ENCODE measurements at regions not wholly inside any gene's neighbourhood (a gene's known extent, or its start where the extent isn't known, plus 50 kb on each side); places are given as distances from the start of the nearest gene placed in this dataset.
"Not testable (repeated sequence)": the region's sequence is repeated elsewhere in the genome, so short reads cannot be mapped to it uniquely, and the experiment has no call there.

DNA sequence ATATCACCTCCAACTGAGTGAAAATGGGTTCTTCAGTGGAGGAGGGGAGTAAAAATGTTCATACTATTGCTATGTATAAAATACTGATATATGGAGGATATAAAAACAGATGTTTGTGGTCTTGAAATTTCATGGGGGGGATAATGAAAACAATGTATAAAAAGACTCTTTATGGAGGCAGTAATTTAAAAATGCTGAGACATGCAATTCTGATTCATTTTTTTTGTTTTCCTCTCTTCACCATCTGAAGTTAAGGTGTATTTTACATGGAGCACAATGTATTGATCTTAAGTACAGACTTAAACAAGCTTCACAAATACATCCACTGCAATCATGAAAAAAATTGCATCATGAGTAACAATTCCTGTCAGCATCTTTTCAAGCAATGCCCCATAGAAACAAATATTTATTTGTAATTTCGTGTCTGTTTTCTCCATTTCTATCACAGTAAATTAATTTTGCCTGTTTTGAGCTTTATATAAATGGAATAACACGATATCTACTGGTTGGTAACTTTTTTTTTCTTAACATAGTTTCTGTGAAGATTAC is 393.2 kb upstream of the ZNF804A start:
- DNase-seq (ENCODE audit: low spot score): no peak

DNA sequence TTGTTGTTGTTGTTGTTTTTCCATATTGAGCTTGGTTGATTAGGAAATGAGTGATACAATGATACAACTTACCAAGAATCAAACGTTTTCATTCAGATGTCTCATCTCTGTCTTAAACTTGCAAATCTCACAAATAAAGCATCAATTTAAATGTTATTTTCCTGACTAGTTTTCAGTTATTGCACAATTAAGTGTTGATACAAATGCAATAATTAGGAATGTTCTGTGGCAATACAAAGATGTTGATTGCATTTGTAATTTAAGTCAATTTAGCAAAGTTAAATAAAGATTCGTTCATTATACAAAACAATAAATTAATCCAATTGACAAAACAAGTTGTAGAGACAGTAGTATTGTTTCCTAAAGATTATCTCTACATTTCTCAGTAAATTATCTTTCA is 392.3 kb upstream of the ZNF804A start:
- DNase-seq (ENCODE audit: low spot score): no peak

DNA sequence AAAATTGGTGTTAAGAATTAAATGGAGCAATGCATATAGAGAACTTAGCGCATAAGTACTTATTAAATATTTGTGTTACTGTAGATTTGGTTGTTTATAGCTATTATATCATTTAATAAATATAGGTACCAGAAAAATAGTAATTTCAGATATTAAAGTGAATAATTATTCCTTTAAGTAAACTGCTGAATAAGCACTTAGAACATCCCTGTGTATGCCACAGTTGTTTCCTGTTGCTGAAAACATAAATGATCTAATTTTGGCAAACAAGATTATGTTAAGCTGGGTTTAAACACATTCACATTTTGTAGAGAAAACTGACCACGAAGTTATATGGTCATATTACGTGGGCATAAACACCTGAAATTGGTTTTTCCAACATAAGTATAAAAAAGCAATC is 388.0 kb upstream of the ZNF804A start:
- DNase-seq (ENCODE audit: low spot score): no peak

DNA sequence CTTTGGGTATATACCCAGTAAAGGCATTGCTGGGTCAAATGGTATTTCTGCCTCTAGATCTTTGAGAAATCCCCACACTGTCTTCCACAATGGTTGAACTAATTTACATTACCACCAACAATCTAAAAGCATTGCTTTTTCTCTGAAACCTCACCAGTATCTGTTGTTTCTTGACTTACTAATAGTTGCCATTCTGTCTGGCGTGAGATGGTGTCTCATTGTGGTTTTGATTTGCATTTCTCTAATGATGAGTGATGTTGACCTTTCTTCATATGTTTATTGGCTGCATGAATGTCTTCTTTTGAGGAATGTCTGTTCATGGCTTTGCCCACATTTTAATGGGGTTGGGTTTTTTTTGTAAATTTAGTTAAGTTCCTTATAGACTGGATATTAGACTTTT is 382.6 kb upstream of the ZNF804A start:
- no peak for DNase-seq (ENCODE audit: low spot score)

DNA sequence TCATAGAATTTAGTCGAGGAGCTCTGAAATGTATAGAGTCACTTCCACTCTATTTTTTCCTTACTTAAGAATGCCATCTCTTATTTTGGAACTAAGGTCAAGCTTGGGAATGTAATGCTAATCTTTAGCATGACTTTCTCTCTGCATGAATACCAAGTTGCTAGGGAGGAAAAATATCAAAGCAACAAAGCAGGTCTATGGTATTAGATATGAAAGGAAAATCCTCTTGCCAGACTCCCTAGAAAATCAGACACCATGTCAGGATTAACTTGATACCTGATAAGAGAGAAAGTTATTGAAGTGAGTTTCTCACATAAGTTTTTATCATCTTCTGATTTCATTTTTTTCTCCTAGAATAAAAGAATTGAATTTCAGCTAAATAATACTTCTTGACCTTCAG is 341.7 kb upstream of the ZNF804A start:
- no peak for DNase-seq (ENCODE audit: low spot score)

DNA sequence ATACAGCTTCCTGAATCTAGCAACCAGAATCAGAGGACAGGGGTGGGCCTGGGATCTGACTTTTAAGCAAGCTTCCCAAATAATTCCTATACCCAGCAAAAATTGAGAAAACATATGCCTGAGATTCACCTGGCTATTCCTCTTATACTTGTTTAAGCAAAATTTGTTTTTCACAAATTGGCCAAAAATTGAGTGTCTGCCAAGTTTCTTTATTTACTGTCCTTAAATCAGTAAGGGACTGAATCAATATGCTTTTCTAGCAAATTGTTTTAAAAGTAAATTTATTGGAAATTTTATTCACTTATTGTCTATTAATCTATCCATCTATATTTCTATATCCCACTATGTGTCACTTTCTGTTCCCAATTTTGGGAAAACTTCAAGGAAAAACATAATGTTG is 337.0 kb upstream of the ZNF804A start:
- no peak for DNase-seq (ENCODE audit: low spot score)

DNA sequence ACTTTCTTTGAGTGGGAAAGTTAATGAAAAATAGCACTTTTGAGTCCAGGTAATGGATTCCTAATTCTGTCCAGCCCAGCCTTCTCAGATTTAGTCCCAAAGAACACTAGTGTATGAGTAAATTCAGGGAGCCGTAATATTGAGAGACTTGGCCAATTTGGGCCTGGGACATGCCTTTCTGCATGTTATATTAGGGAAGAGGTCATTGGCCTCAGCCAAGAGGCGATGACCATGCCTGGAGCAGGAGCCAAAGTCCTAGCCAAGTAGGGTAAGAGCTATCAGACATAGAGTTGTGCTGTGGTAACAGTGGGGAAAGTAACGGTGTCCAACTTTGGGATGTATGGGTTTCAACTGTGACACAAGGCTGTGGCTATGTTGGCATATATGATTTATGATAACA is 336.5 kb upstream of the ZNF804A start:
- DNase-seq (ENCODE audit: low spot score): no peak

DNA sequence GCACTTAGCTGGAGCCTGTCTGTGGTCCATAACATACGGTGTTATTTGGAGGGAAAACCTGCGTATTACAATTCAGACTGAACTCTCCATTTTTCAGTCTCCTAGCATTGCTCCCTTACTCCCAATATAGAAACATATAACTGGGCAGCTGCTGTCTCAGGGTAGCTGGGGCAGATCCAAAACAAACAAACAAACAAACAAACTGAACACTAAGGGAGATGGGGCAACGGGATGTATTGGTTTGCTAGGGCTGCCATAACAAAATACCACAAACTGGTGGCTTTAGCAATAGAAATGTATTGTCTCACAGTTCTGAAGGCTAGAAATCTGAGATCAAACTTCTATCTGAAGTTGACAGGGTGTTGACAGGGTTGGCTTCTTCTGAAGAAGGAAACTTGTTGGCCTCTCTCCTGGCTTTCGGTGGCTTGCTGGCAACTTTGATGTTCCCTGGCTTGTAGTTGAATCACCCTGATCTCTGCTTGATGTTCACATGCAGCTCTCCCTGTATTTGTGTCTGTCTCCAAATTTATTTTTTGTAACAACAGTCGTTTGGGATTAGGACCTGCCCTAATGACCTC is 329.3 kb upstream of the ZNF804A start:
- DNase-seq (ENCODE audit: low spot score): no peak

DNA sequence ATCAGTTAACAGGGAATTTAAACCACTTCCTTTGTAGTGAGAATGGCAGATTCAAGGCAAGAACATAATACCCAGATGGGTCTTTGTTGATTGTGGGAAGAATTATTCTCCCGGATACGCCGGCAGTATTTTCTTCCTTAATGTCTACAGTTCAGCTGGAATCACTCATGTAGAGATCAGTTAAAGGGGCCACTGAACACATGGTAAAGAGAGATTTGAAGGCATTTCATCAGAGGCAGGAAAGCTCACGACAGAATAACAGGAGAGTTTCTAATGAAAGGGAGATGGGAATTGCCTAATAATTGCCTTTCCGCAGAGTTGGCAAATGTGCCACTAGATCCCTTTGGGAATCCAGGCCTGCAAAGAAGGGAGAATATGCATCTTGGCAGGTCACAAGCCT is 327.7 kb upstream of the ZNF804A start:
- DNase-seq (ENCODE audit: low spot score): no peak

DNA sequence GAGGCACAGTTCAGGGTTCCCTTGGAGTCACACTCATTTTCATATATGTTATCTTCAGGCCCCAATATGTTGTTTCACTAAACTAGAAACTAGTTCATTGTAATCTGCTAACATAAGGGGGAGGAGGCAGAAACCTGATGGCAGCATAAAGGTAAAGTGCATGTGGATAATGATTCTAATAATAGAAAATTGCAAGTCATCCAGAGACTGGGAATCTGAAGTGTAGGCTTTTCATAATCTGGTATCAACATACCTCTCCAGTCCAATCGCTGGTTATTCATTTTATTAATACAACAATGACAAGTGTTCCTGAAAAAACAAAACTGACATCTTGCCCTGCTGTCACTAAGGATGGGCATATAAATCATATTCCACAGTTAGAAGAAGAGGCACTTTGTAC is 326.3 kb upstream of the ZNF804A start:
- no peak for DNase-seq (ENCODE audit: low spot score)

DNA sequence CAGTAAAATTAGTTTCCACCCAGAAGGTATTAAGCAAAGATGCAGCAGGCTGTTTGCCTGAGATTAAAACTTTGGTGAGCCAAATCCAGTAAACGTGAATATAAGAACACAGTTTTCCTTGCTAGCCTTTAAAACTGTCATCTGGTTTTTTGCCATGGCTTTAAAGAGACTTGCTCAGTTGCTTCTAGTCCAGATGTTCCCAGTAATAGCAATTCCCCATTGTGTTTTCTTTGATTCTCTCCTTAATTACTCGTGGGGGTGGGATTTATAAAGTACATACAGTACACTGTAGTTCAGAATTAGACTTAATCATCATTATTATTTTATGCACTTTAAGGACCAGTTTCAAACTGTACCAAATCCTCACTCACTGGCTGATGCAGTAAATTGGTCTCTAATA is 303.5 kb upstream of the ZNF804A start:
- DNase-seq (ENCODE audit: low spot score): no peak

DNA sequence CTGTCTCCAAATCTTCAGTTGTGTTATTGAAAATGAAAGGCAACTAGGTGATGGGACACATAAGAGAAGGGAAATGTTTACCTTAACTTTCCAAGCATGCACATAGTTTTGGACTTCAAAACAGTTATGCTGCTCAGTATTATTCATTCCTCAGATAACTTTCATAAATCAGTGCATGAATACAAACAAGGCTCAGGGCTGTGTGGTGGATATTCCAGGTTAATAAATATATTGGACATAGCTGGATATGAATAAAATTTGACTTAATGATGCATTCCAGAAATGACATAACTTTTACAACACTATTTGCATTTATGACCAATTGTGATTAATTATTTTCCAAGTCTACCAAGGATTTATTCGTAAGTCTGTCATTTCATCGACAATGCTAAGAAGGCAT is 301.2 kb upstream of the ZNF804A start:
- DNase-seq (ENCODE audit: low spot score): no peak

DNA sequence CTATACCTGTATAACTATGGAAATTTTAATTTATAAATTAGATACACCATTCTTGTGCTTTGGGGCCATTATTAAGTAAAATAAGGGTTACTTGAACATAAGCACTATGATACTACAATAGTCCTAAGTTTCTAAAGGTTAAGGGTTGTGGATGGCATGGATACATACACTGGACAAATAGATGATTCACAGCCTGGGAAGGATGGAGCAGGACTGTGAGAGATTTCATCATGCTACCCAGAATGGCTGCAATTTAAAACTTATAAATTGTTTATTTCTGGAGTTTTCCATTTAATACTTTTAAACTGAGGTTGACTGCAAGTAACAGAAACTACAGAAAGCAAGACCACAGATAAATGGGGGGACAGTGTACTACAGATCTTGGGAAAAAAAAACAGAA is 295.8 kb upstream of the ZNF804A start:
- DNase-seq (ENCODE audit: low spot score): no peak

DNA sequence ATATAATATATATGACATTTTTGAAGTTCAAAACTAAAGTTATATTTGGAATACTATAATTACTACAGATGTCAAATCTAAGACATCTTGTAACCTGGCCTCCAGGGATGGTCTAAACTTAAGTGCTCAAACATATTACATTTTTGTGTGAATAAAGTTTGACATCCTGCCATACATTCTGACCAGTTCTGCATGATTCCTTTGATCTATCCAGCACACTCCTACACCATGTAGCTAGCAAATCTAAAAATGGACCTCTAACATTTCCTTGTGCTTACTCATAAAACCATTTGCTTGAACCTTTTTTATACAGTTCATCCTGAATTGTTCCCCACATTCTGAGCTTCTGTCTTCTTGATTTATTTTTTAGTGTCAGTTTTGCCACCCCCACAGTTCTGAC is 294.3 kb upstream of the ZNF804A start:
- DNase-seq (ENCODE audit: low spot score): no peak

DNA sequence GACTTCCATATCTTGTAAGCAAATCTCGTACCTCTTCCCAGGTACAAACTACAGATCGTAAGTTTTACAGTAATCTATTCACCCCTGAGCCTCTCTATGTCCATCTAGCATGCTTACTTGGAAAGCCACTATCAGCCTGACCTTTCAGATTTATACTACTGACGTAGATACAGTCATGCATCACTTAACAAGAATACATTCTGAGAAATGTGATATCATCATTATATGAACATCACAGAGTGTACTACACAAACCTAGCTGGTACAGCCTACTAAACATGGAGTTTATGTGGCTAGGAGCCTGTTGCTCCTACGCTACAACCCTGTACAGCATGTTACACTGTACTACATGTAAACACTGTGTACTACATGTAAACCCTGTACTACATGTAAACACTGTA is 293.2 kb upstream of the ZNF804A start:
- DNase-seq (ENCODE audit: low spot score): no peak

DNA sequence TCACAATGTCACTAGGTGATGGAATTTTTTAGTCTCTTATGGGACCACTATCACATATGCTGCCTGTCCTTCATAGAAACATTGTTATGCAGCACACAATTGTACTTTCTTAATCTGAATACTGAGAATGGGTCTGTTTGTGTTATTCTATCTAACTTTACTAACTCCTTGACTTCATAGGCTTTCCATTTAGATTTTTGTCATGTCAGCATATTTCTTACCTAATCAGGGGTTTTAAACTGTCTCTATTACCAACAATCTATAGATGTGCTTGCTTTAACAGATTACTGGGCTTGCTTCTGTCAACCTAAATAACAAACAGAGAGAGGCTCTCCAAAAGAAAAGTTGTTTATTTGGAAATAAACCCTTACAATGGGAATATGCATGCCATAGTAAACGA is 289.6 kb upstream of the ZNF804A start:
- no peak for DNase-seq (ENCODE audit: low spot score)

DNA sequence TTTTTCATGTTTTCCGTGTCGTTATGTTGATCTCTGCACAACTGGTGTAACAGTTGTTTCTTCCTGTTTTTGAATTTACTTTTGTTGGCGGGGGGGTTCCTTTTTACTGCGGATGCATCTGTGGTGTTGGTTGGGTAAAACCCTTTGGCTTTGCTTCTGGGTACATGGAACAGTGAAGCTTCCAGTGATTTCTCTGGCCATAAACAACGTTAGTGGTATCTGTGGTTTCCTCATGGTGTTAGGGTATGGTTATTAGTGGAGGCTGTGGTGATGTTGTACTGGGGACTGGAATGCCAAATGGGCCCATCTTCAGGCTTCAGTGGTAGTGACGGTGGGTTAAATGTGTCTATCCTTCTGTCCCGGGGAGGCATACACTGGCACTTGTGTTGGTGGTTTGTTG is 285.4 kb upstream of the ZNF804A start:
- DNase-seq (ENCODE audit: low spot score): no peak

DNA sequence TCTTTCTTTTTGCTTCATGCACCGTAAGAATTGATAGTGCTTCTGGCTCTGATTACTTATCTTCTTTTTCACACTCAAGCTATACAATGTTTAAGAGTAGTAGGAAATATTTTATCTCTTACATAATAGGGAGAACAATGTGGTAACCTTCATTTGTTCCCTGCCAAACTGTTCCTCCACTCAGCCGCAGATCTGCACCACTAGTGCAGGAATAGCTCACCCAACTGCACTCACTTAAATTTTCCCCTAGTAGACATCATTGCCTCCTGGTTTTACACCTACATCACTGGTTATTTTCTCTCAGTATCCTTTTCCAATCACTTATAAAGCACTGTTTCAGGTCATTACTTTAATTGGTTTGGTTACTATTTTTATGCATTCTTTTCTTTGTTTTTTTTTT is 283.5 kb upstream of the ZNF804A start:
- no peak for DNase-seq (ENCODE audit: low spot score)

DNA sequence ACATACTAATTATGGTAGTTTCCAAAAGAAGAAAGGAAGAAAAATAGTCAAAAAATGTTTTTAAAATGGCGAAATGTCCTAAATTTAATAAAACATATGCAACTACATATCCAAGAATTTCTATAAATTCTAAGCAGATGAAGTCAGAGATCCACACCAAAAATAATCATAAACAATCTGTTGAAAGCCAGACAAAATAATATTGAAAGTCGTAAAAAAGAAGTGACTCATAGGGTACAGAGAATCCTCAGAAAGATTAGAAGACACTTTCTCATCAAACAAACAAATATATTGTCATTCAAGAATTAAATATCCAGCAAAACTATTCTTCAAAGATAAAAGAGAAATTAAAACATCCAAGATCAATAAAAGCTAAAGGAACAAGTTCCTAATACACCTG is 281.4 kb upstream of the ZNF804A start:
- no peak for DNase-seq (ENCODE audit: low spot score)

DNA sequence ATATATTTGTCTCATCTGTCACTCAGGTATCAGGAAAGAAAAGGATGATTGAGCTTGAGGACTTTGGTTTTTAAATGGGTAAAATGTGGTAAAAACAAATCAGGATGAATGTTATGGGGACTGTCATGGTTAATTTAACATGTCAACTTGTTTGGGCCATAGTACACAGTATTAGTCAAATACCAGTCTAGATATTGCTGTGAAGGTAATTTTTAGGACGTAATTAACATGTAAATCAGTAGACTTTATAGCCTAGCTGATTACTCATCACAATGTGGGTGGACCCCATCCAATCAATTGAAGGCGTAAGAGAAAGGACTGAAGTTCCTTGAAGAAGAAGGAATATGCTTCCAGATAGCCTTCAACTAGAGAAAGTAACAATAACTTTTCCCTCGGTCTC is 275.7 kb upstream of the ZNF804A start:
- no peak for DNase-seq (ENCODE audit: low spot score)

DNA sequence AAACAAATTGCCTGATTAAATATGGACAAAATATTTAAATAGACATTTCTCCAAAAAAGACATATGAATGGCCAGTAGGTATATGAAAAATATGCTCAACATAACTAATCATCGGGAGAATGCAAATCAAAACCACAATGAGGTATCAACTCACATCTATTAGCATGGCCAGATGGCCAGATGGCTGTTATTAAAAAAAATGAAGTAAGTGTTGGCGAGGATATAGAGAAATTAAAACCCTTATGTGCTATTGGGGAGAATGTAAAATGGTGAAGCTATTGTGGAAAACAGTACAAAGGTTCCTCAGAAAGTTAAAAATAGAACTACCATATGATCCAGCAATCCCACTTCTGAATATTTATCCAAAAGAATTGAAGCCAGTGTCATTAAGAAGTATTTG is 272.3 kb upstream of the ZNF804A start:
- DNase-seq (ENCODE audit: low spot score): no peak

DNA sequence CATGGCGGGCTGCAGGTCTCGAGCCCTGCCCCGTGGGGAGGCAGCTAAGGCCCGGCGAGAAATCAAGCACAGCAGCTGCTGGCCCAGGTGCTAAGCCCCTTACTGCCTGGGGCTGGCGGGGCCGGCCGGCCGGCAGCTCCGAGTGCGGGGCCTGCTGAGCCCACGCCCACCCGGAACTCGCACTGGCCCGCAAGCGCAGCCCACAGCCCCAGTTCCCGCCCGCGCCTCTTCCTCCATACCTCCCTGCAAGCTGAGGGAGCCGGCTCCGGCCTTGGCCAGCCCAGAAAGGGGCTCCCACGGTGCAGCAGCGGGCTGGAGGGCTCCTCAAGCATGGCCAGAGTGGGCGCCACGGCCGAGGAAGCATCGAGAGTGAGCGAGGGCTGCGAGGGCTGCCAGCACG is 270.5 kb upstream of the ZNF804A start:
- DNase-seq (ENCODE audit: low spot score): not testable (repeated sequence)

DNA sequence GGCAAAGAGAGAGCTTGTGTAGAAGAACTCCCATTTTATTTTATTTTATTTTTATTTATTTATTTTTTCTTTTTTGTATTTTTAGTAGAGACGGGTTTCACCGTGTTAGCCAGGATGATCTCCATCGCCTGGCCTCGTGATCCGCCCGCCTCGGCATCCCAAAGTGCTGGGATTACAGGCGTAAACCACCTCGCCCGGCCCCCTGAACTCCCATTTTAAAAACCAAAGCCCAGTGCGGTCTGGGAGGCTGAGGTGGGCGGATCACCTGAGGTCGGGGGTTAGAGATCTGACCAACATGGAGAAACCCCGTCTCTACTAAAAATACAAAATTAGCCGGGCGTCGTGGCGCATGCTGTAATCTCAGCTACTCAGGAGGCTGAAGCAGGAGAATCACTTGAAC is 267.8 kb upstream of the ZNF804A start:
- not testable (repeated sequence) for DNase-seq (ENCODE audit: low spot score)

DNA sequence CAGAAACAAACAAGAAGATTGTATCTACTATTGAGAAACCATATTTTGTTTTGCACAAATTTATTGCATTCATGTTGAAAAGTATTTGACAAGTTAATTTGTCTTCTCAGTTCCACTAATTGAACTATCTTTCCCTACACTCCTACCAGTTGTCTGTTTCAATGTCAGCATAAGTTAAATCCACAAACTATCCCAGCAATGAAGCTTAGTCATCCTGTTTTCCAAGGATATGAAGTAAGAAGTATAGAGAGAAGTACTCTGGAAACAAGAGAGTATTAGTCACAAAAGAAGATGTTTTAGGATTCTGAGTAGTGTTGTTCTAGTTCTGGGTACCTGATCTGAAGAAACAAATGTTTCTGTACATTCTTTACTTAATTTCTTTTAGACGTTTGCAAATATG is 261.6 kb upstream of the ZNF804A start:
- DNase-seq (ENCODE audit: low spot score): no peak

DNA sequence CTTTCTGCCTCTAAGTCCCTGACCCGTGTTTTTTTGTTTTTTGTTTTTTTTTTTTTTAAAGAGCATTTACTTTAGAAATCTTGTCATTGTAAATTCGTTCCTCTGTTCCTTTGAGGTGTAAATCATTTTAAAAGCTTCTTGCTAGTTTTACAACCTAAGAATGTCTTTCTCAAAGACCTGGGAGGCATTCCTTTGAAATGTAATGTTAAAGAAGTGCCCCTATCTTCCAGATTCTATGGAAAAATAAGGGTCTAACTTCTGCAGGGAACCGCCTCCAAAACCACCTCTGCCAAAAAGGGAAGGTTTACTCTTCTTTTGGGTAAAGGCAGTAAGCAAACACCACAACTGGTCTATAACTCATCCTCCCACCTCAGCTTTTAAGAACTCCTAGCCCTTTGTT is 259.6 kb upstream of the ZNF804A start:
- no peak for DNase-seq (ENCODE audit: low spot score)
